Skin of body (tissue), 1 donor: ENCODE measurements at regions not wholly inside any gene's neighbourhood (a gene's known extent, or its start where the extent isn't known, plus 50 kb on each side); places are given as distances from the start of the nearest gene placed in this dataset.
"Not testable (repeated sequence)": the region's sequence is repeated elsewhere in the genome, so short reads cannot be mapped to it uniquely, and the experiment has no call there.

Experiments used
- DNase-seq: peaks from one replicate; lab custom pipeline; 2025; lab: John Stamatoyannopoulos, UW

DNA sequence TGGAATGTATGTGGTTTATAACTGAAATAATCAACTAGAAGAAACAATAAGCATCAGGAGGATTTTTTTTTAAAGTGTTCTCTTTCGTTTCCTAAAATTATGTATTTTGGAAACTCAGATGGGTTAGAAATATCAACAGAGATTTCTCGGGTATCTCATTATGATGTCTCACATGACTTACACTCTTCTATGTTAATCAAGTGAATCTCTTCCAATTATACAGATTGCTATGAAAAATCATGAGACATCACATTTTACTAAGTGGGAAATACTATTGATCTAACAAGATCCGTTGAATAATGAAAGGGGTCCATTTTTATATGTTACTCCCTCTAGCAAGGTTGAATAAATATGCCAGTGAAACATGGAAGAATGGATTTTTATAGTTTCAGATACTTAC, 54.7 kb upstream of the NRIP1 start:
- no peak for DNase-seq

GRCh38 chr21:15121097-15121654, 56.4 kb upstream of the NRIP1 start:
- no peak for DNase-seq

- DNase-seq = no peak
These were observed 56.9 kb upstream of the NRIP1 start for GRCh38 chr21:15121655-15122120.

GRCh38 chr21:15122241-15122640, 57.4 kb upstream of the NRIP1 start:
- DNase-seq = no peak

GRCh38 chr21:15124731-15125130, 59.9 kb upstream of the NRIP1 start:
- no peak for DNase-seq

- DNase-seq = no peak
These were observed 62.1 kb upstream of the NRIP1 start for GRCh38 chr21:15126948-15127347.

GRCh38 chr21:15127437-15127836, 62.6 kb upstream of the NRIP1 start:
- DNase-seq = no peak

GRCh38 chr21:15128267-15128666, 63.5 kb upstream of the NRIP1 start:
- DNase-seq = no peak

DNA sequence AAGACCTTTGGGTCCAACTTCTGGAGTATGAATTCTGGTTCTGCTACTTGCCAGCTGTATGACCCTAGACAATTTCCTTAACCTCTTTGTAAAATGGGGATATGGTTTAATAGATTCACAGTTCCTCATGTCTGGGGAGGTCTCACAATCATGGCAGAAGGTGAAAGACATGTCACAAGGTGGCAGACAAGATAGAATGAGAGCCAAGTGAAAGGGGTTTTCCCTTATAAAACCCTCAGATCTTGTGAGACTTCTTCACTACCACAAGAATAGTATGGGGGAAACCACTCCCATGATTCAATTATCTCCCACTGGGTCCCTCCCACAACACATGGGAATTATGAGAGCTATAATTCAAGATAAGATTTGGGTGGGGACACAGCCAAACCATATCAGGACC, 63.9 kb upstream of the NRIP1 start:
- DNase-seq = not testable (repeated sequence)

GRCh38 chr21:15130326-15130725, 65.5 kb upstream of the NRIP1 start:
- DNase-seq = no peak

GRCh38 chr21:15130751-15131150, 66.0 kb upstream of the NRIP1 start:
- DNase-seq = no peak

GRCh38 chr21:15132781-15133180, 68.0 kb upstream of the NRIP1 start:
- no peak for DNase-seq

DNA sequence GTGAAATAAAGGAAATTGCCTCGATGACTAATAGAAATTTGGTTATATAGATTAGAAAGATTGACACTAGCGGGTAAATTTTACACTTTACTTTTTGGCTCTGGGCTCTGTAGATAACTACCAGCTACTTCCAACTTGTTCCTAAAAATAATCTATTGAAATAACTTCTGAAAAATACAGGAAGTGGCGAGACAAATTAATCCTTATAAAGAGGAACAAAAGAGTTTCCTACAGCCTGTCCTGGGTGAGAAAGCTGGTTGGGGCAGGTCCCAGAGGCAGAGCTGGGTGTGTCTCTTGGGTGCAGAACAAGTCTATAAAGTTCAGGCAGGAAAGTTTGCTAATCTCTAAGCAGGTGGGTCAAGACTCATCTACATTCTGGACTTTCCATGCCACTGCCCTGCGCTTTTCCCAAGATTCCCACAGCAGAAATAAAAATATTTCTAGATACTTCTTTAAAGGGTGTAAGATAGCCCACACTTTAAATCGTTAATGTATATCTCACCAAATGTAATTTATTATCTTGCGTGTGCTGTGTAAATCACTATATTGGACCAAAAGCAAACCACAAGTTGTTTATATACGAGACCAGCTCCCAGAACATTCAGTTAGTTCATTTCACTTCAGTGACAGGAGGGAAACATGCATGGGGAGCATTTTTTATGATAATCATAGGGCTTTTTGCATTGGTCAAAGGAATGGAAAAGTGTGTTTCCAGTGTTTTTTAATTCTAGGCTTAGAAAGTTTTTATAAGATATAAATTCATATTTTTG, 70.1 kb upstream of the NRIP1 start:
- no peak for DNase-seq

DNA sequence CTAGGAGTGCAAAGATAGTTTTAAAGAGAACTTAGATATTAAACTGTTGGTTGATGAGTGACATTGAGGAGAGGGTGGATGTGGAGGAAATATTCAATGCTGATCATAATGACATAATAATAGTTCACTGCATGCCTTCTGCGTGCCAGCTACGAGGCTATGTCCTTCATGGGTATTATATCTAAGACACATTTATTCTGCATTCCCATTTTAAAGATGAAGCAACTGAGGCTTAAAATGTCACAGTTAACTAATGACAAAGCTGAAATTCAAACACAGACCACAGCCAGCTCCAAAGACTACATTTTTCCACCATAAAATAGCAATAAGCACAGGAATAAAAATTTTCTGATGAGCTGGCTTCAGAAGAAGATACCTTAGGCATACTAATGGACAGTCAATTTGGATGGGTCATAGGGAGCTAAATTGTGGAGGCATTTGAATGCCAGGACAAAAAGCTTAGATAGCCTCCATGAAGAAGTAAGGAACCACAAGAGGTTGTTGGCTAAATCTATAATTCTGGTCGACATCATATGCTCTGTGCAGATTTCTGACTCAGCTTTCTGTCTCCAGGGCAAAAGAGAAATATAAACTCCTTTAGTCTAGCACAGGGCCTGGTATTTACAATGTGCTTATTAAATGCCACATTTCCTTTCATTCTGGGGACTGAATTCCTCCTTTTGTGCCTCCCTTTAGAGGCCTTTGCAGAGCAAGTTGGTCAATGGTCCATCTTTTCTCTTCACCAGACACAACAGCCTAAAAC, 71.2 kb upstream of the NRIP1 start:
- no peak for DNase-seq

DNA sequence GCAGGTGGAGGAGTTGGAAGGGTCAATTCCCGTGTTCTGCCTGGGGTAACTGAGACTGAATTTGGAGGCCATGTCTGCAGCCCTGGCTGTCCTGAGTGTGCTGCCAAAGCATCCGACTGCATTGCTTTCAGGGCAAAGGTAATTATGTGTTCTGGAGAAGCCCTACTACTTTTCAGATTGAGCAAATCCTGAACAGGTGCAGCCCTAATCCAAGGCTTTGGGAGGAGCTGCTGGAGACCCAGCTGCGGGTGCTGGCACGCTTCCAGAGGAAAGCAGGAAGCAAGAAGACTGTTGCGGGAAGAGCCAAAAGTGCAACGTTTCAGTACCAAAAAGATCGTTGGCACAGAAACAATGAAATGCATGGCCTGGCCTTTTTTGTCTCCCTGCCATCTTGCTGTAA, 73.7 kb upstream of the NRIP1 start:
- no peak for DNase-seq

DNA sequence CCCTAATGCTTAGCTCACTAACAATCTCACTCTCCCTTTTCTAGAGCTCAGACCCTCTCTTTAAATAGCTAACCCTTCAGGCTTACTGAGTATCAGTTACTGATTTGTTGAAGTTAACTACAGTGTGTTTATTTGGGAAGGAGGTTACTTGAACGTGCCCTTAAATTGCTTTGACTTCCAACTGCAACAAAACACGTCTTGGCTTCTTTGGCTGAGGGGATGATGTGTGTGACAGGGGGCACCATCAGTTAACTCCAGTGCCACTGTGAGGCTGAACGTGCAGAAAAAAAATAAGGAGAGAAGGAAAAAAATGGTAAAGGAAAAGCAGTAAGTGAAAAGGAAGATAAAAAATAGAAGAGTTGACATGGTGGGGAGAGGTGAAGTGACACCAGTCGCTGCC, 75.1 kb upstream of the NRIP1 start:
- no peak for DNase-seq

DNA sequence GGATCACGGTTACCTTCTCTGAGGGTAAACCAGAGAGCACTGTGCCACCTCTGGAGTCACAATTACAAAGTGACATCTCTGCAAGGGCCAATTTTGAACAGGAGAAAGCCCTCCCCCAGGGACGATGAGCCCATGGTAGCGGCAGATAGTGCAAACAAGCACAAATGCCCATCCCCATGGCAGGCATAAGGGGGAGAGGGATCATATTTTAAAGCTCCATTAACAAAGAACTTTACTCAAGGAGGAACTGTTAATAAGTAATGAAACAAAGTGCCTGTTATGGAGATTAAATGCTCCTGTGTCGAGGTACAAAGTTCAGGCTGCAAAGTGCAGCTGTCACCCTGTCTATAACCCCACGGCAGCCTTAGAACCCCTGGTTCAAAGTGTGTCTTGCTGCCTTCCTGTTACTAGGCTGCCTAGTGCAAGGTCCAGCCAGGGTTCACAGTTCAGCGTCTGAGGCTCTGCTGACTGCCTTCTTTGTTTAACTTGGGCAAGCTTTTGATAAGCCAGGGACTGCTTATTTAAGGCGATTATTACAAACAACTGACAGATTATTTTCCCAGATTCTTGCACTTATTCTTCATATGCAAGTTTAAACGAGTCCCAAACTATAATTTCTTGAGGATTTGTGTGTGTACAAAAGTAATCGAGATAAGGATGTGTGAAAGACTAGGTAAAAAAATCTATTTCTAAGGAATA, 75.7 kb upstream of the NRIP1 start:
- no peak for DNase-seq

DNA sequence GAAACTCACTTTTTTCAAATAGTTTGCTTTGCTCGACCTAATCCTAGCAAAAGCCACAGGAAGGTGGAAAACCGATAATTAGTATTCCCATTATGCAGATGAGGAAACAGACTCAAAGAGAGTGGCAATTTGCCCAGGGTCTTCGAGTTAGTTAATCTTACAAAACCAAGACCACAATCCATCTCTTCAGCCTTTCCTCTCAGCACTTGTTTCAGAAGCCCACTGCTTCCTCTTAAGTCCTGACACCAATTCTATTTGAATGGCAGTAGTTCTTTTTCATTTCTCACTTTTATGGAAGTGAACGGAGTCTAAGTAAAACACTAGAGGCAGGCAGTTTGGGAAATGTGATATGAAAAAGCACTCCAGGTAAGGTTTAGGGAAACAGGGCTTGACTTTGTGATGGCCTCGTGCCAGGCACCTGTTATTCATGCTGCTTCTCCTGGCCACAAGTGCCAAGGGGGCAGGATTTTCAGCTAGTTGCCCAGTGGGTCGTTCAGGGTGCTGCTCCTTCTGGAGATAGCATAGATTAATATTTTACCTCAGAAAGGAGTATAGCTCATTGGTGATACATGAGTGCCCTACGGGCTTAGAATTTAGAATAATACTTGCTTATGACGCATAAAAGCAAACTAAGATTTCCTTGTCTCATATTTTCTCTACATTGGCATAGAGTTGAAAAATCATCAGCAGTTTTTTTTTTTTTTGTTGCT, 76.6 kb upstream of the NRIP1 start:
- no peak for DNase-seq

DNA sequence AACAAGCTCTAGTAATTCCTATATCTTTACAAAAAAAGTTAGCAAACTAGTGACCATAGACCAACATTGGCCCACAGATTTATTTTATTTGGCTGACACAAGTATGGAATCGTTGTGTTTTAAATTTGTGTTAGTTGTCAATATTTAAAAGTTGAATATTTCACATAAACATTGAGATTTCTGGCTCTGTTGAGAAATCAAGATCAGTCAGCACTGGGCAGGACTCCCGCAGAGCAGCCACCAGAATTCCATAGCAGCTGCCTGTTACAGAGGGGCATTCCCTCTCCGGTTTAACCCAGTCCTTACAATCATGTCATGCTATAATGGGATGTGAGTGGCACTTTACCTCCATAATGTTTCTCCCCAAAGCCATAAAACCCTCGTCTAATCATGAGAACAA, 79.2 kb upstream of the NRIP1 start:
- no peak for DNase-seq

DNA sequence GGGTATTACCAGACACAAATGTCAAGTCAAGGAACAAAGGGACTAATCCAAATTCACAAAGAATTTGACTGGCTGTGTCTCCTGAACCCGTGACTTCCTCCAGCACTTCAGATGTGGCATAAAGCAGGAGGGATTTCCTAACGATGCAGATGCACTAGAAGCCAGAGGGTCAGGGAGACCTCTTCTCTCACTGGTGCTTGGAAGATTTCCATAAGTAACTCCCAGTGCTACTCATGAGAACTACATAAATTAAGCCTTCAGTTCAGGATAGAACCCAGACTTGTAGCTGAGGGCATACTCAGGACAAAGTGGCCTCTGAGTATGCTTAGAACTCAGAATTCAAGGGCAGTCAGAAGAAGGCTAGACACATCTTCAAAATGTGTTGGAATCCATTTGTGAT, 83.6 kb upstream of the NRIP1 start:
- DNase-seq = no peak

GRCh38 chr21:15149600-15150224, 84.9 kb upstream of the NRIP1 start:
- no peak for DNase-seq
